ENCODE measurements at regions not wholly inside any gene's neighbourhood (a gene's known extent, or its start where the extent isn't known, plus 50 kb on each side); places are given as distances from the start of the nearest gene placed in this dataset.
"Not testable (repeated sequence)": the region's sequence is repeated elsewhere in the genome, so short reads cannot be mapped to it uniquely, and the experiment has no call there.

DNA sequence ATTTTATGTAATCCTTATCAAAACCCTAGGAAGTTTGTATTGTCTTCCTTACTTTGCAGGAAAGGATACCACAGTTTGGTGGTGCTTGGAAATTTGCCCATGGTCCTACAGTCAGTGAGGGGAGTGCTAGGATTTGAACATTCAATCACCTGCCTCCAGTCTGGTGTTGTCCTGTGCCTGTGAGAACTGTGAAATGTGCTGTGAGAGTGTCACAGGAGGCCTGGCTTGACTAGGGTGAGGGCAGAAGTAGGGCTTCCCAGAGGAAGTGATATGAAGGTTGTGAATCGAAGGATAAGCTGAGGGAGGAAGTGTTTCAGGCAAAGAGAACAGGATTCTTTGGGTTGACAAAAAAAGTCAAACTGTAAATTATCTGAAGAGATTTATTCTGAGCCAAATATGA lies 424.4 kb downstream of the TMEM135 start:
- DNase-seq (ENCODE audit: low spot score) = no peak

DNA sequence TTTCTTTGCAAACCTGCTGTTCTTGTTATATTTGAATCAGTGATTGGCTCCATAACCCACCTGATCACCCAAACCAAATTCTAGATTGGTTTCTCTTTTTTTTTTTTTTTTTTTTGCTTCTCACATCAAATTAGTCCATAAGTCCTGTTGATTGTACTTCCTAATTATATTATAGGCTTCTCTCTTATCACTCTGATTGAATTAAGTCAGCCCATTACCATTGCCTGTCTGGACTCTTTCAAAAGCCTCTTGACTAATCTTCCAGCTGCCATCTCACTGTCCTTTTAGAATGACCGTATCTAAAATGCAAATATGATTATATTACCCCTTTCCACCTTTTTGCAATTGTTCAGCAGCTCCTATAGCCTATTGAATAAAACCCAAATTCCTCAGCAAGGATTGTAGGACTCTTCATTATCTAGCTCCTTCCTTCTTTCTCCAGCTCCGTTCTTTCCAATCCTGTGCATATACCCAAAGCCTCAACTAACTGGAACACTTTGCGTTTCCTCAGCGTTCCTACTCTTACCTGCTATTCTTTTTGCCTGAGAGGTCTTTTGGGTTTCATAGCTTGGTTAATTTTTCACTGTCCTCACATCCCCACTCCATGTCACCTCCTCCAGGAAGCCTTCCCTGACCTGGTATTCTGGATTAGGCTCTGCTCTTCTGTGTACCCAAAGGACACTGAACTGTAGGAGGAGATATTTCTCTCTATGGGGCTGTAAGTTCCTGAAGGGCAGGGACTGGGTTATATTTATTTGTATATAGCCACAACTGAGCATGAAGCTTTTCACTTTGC lies 423.3 kb downstream of the TMEM135 start:
- no peak for DNase-seq (ENCODE audit: low spot score)

DNA sequence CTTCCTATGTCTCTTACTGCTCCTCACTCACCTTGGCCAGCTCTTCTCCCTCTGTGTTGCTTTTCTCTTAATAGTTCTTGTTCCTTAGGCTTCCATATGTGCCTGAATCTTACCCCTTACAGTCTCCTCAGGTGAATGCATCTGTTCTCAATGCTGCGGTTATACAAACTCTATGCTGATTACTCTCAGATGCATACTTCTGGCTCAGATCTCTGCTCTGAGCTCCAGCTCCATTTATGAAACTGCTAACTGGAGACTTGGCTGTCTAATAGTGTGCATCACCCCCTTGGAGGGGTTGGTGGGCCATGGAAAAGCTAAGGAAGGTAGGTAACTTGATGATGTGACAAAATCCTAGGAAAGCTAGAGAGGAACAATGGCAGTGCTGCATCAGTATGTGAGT lies 422.5 kb downstream of the TMEM135 start:
- DNase-seq (ENCODE audit: low spot score) = no peak

DNA sequence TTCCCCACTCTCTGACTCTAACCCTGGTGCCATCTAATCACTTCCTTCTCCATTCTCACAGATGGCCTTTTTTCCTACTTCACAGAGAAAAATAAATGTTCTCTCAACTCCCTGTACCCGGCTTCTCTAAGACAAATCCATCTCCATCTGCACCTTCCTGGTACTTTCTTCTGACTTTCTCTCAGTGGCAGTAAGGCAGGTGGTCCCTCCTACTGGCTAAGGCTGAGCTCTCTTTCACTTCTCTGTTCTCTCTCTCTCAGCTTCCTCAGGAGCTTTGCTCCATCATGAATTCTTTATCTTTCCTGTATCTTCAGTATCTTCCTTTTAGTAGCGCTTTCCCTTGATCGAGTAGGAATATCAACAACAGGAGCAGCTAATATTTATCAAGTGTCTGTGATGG lies 421.6 kb downstream of the TMEM135 start:
- DNase-seq (ENCODE audit: low spot score) = no peak

DNA sequence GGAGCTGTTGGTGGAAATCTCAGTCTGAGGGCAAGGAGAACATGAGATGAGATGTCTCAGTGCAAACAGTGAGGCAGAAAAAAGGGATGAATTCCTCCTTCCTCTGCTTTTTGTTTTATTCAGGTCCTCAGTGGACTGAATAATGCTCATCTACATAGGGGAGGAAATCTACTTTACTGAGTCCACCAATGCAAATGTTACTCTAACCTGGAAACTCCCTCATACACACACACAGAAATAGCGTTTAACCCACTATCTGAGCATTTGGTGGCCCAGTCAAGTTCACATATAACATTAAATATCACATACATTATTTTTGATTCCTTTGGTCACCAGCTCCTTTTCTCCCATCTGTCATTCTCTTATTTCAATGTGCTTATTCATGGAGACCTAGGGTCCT lies 418.8 kb downstream of the TMEM135 start:
- DNase-seq (ENCODE audit: low spot score) = no peak

DNA sequence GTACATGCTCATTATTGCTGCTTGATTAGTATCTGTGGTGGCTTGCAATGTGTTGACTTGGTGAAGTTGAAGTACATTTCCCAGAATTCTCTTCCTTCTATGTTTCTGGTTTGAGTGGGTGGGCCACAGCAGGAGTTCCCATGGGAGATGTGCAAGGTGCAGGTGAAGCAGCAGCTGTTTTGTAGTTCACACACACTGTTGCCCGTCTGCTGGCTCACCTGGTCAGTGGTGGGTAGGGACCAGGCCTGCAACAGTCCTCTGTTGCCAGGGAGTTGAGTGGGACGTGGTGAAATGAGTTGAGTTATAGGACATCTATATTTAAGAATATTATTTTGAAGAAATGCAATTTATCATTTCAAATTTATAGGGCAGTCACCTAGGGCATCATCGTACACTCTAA lies 417.4 kb downstream of the TMEM135 start:
- no peak for DNase-seq (ENCODE audit: low spot score)

DNA sequence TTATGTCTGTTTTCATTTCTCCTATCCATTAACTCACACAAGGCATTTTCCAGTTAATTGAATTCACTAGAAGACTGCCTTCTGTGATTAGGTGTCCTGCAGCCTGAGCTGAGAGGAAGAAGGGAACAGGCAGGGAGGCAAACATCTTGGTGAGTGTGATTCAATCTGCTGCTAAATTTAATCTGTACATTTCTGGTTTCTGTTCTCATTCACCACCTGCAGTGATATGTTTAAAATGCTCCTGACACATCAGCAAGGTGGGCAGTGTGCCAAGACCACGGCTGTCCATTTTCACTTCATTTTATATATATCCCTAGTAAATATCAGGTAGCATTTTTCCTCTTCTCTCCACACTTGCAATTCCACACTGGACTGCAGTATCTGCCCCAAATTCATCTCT lies 416.5 kb downstream of the TMEM135 start:
- no peak for DNase-seq (ENCODE audit: low spot score)

DNA sequence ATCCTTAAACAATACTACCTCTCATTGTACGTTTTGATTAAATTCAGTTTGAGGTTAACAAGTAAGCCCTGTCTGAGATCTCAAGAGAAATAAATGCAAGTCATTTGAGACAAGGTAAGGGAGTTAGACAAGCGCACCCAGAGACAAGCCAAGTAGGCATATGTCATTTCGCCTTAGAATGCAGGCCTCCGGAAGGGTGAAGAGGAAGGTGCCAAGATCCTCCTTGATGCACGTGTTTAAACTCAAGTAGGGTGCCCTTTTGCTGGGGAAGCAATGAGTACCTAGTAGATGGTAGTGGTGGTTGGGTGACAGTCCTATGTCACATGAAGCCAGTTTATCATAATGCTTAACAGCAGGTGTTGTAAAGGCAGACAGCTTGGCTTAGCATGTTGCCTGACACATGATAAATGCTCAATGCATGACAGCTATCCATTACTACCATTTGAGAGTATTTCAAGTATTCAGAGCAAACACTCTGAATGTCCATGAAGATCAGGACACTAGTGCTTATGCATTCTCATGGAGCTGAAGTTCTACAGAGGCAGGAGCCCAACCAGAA lies 415.9 kb downstream of the TMEM135 start:
- no peak for DNase-seq (ENCODE audit: low spot score)

DNA sequence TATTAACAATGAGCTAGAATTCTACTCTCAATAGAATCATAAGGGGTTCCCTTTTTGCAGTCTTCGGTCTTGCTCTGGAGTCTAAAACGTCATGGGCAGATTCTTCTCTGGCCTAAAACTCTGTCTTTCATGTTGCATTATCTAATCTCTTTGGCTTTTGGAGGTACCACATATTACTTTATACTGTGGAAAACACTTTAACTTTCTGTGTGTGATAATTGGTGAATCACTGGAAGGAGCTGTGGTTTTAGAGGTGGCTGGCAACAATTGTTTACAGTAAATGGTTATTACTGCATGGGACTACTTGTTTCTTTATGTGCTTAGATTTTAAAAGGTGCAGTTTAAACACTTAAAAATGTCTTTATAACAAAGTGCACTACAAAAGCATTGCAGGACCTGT lies 414.3 kb downstream of the TMEM135 start:
- DNase-seq (ENCODE audit: low spot score) = not testable (repeated sequence)

DNA sequence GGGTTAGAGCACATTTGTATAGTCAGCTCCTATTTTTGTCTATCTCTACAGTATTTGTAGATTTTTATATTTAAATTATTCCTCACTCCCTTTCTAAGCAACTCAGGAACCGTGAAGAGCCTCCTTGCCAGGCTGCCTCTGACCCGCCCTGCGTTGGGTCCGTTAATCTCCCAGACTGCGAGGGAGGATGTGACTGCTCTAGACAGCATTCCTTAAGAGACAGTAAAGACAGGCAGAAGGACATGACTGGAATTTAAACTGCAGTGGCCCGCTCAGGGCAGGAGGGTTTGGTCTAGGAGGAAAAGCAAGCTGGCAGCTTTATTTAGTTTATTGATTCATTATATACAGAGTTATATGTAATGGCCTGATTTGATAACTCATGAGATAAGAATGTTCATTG lies 413.7 kb downstream of the TMEM135 start:
- DNase-seq (ENCODE audit: low spot score) = no peak

DNA sequence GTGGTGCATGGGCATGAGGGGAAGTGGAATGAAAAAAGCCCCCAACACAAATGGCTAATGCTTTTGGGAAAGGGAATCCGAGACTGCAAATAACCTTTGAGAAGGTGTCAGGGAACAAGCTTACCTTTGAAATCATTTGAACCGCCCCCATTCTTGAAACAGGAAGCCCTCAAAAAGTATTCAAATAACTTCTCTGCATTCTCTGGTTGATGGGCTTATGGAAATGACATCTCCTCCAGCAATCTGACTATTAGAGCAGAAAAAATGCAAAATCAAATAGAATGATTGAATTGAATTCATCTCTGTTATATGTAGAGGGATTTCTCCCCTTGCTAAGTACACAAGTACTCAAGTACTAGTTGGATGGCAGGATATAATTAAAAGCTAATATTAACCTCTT lies 409.9 kb downstream of the TMEM135 start:
- no peak for DNase-seq (ENCODE audit: low spot score)

DNA sequence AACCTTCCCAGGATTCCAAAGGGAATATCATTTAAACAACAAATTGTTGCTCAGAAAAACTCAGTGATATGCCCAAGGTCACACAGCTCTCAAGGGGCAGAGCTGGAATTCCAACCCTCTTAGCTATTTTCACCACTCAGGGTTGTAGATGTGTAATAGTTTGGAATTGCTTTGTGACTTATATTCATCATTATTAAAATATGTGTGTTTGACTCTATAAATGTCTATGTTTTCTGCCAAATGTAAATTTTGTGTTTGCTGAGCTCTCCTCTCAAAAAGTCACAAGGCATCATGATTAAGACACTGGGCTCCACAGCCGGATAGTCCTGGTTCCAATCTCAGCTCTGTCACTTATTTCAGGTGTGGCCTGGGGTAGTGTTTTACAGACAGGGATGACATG lies 407.3 kb downstream of the TMEM135 start:
- DNase-seq (ENCODE audit: low spot score) = no peak

DNA sequence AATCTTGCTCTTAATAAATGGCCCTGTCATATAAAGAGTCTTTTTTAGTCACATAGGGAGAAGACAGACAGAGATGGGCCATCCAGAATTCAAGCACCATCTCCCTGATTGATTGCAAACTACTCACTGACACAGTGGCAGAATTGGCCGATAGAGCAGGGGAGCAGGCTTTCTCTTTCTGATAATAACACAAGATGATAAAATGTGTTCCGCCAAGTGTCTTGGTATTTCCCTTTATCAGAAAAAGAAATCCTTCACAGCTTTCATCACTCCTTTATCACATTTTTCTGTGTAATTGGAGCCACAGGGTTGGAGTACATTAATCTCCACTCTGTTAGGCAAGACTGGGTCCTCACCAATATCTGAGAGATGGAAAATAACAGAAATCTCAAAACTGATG lies 406.0 kb downstream of the TMEM135 start:
- DNase-seq (ENCODE audit: low spot score) = no peak

DNA sequence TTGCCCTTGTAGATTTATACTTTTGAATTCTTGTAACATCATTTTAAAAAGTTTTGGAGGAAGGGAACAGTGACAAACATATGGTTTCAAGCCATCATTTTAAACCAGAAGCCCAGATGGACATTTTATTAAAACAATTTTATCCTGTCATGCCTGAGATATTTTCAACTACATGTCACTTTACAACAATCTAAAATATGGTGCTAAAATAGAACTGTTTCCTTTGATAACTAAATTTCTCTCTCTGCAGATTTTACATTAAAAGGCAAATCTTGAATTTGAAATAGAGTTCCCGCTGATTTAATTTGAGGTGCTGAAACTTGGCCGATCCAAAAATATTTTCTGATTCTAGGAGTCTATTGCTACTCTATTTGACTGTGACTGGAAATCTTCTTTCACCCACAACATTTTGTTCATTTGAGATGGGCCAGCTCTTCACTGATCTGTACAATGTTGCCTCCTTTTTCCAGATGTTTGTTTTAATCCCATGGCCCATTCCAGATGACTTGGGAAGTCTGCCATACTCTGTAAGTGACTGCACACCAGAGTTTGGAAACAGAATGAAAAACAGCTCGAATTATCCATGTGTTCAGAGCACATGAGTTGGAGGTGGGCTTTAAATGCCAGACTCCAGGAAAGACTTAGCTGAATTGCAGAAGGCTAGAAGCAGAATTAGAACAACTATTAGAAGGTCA lies 402.5 kb downstream of the TMEM135 start:
- no peak for DNase-seq (ENCODE audit: low spot score)

DNA sequence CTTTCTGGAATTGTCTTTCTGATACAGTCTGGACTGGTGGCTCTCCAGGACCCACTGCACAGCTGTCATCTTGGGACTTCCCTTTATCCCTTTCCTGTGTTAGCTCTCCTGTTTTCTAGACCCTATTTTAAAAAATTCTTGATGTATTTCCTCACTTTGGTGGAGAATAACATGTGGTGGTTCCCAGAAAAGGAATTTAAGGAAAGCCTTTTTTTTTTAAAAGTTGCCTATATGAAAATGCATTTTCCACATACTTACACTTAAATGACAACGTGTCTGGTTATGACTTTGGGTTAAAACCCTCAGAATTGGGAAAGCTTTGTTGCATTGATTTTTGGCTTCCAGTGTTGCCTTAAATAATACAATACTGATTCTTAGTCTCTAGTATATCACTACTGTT lies 400.7 kb downstream of the TMEM135 start:
- no peak for DNase-seq (ENCODE audit: low spot score)

DNA sequence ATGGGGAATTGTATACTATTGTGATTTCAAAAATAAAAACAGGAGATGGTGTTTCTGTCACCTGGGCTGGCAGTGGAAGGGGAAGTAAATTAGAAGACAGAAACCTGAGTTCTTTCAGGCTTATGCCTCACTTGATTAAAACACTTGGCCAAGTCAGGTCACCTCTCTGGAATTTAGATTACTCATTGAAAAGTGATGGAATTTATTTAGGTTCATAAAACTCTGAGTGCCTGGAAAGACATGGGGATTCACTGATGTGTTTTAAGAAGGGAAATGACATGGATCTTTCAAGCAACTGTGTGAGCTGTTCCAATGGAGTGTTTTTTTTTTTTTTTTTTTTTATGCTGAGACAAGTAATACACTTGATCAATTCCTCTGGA lies 400.1 kb downstream of the TMEM135 start:
- DNase-seq (ENCODE audit: low spot score) = no peak

DNA sequence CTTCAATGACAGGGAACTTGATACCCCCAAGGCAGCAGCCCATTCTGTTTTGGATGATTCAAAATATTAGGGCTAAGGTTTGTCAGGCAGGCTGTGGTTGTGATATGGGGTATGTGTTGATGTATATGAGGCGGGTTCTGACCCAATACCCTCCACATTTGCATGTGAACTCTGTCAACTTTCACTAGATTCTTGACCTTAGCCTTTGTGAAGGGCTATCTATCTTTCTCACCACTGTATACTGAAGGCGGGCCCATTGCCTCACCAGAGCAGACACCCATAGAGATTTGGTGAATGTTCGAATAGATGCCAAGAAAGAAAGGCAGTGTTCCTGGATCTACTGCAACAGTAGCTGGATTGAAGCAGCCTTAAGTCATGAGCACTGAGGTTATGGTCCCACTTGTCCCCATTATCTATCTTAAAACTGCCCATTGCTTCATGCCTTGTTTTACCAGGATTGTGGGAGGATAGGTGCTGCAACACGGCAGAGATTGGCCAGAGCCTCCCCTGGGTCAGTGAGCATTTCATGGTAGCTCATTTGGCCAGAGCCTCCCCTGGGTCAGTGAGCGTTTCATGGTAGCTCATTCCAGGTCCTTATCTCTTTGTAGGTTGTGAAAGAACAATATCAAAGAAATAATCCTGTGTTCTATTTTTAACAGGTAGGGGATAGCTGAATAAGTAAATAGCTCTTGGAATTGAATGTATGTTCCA lies 399.6 kb downstream of the TMEM135 start:
- no peak for DNase-seq (ENCODE audit: low spot score)

DNA sequence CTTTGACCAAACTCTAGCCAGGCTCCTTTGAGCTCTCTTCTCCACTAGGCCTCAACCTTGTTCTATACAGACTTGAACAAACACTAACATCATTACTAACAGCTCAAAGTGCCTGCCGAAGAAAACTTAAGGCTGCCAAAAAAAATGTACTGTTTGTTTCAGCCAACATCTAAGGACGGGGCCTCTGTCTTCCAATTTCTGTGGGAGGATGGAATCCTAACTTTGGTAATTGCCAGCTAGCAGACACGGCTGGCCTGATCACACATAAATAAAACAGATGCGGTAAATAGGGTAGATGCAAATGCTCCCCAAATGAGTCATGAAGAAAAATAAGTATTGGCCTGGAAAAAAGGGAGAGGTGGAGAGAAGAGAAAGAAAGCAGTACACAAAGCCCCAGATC lies 394.3 kb downstream of the TMEM135 start:
- DNase-seq (ENCODE audit: low spot score) = no peak

DNA sequence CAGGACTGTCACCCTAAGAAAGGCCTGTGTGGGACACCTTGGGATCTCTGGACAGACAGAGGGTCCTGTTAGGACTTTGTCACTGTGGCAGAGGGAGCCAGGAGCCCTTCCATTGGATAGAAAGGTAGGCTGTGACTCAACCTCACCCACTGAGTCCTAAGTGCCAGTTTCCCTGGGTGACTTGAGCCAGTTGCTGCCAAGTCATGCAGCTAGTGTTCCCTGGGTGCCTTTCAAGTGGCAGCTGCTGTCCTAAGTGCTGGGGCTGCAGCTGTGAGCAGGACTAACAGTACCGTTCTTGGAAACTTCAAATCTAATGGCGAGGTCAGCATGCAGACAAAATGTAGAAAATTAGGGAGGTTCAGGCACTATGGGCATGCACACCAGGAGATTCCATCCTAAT lies 393.7 kb downstream of the TMEM135 start:
- no peak for DNase-seq (ENCODE audit: low spot score)

DNA sequence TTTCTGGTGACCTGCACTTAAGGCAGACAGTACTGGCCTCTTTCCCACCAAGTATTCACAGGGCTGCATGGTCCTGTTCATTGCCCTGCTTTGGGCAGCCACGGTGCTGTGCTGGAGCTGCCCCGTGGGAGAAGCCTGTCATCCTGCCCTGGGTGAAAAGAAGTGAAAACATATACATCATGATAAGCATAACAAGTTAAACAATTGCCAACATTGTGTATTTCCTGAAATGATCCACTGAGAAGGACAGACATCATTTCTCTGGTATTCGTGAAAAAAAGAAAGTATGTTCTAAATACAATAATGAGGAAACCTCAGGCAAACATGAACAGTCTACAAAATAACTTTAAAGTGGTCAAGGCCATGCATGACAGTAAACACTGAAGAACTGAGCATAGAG lies 393.1 kb downstream of the TMEM135 start:
- peak; percentile 17 for DNase-seq (ENCODE audit: low spot score)

DNA sequence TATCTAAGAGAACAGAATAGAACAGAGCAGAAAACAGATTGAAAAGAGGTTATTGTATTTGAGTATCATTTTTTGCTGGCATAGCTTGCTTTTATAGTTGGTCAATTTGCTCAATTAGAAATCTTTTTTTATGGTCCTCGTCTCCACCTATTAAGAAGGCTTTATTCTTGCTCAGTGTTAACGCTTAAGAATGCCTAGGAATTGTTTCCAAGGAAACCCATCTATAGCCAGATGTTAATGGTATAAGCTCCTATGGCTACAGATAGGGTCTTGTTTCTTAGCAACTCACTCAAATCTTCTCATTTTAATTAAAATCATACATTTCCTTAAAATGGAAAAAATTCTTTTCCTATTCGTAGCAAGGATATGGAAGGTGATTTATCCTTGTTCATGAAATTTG lies 392.3 kb downstream of the TMEM135 start:
- no peak for DNase-seq (ENCODE audit: low spot score)

DNA sequence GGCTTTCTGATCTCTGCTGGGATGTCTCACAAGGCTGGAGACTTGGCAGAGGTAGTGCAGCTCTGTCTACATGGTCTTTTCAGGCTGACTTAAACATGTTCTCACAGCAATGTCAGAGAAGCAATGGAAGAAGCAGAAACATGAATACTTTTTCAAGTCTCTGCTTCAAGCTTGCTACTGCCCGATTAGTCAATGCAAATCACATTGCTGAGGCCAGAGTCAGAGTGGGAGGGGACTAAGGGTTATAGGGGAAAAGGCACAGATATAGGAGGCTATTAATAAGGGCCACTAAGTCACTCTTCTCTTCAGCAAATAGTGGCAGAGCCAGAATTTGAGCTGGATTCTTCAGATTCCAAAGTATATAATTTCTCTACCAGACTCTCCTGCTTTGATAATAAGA lies 390.5 kb downstream of the TMEM135 start:
- DNase-seq (ENCODE audit: low spot score) = no peak

DNA sequence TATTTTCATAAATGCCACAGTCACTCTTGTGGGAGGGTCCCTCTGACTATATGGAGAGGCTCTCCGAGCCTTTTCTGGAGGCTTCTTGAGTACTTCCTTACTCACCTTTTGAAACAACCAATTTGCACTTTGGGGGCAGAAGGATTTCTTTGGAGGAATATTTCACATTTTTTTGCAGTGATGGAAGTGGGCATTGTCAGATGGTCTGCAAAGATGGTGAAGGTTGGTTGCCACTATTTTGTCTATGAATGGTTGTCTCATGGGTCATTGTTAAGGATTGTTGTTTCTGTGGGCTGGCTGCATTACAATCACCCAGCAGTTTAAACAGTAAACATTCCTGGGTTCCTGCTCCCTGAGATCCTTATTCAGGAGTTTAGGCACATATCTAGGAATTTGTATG lies 388.2 kb downstream of the TMEM135 start:
- DNase-seq (ENCODE audit: low spot score) = no peak

Measured in COLO829 (cell line).